ENCODE measurements at regions not wholly inside any gene's neighbourhood (a gene's known extent, or its start where the extent isn't known, plus 50 kb on each side); places are given as distances from the start of the nearest gene placed in this dataset.
"Not testable (repeated sequence)": the region's sequence is repeated elsewhere in the genome, so short reads cannot be mapped to it uniquely, and the experiment has no call there.

GRCh38 chr1:199243423-199244061, 604.7 kb downstream of the PTPRC start:
- peak; percentile 74 for DNase-seq

DNA sequence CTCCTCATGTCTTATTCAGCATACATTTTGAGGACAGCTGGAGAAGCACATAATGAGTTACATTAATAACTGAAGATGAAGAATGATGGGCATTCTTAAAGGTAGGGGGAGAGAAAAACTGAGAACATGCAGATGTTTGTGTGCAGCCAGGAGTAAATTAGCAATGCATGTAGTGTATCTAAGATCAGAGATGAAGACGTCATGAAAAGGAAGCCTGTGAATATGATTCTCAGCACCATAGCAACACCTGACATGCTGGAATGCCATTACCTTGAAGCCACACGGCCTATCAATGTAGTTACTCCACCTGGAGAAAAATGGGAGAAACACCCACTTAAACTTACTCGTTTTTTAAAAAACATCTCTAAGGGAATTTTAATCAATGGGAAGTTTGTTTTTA, 607.1 kb downstream of the PTPRC start:
- DNase-seq, result no peak

GRCh38 chr1:199246716-199247115, 607.9 kb downstream of the PTPRC start:
- no peak for DNase-seq

DNA sequence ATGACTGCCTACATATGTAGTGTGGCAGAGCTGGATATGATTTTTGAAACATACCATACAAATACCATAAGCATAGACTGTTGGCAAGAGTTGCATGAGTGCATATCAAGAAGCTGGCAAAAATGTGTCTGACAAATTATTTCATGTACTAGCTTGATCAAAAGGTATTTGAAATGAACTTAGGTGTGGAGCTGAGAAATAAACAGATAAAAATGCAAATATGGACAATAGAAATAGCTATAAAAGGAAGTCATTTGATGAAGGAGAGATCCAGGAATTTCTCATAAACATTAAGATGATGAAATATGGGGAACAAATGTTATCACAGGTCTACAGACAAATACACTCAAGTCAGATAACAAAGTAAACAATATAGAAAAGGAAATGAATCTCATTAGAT, 609.1 kb downstream of the PTPRC start:
- DNase-seq, result no peak

DNA sequence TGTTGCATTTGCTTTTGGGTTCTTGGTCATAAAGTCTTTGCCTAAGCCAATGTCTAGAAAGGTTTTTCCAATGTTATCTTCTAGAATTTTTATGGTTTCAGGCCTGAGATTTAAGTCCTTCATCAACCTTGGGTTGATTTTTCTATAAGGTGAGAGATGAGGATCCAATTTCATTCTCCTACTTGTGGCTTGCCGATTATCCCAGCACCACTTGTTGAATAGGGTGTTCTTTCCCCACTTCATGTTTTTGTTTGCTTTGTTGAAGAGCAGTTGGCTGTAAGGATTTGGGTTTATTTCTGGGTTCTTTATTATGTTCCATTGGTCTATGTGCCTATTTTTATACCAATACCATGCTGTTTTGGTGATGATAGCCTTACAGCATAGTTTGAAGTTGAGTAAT, 615.2 kb downstream of the PTPRC start:
- DNase-seq, result not testable (repeated sequence)

- DNase-seq, result no peak
Measured at GRCh38 chr1:199261328-199261727, 622.5 kb downstream of the PTPRC start.

DNA sequence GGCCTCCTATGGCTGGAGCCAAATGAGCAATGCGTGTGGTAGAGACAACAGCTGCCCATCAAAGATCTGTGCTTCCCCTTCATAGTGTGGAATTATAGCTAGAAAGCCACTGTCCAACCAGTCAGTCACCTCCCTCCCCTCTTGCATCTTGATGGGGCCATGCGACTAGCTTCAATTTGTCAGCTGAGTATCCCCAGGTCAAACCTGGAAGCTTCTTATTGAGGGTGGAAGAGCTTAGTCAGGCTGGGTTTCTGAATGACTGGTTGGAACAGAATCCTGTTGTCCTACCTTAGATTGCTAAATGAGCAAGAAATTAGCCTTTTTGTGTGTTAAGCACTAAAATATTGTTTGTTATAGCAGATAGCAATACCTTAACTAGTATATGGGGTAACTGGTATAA, 625.4 kb downstream of the PTPRC start:
- DNase-seq, result no peak

- DNase-seq, result no peak
Measured at GRCh38 chr1:199264911-199265310, 626.1 kb downstream of the PTPRC start.

- DNase-seq, result no peak
Measured at GRCh38 chr1:199265319-199265718, 626.5 kb downstream of the PTPRC start.

DNA sequence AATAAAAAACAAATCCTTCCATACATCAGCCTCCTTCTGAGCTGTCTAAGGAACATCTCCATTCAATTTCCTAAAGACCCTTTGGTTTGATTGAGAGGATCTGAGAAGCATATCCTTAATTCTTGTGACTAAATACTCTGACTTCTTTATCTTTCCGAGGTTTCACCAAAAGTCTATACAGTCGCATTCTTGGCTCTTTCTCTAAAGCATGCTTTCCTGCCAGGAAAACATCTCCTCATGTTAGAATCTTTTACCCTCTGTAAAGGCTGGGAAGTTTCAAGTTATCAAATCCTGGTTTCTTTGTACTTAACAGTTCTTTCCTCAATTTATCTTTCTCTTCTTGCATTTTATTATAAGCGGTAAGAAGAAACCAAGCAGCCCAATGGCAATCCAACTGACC, 630.4 kb downstream of the PTPRC start:
- no peak for DNase-seq

- DNase-seq, result no peak
Measured at GRCh38 chr1:199272139-199272544, 633.3 kb downstream of the PTPRC start.

- no peak for DNase-seq
Measured at GRCh38 chr1:199272628-199273086, 633.8 kb downstream of the PTPRC start.

- DNase-seq, result no peak
Measured at GRCh38 chr1:199273837-199274379, 635.1 kb downstream of the PTPRC start.

DNA sequence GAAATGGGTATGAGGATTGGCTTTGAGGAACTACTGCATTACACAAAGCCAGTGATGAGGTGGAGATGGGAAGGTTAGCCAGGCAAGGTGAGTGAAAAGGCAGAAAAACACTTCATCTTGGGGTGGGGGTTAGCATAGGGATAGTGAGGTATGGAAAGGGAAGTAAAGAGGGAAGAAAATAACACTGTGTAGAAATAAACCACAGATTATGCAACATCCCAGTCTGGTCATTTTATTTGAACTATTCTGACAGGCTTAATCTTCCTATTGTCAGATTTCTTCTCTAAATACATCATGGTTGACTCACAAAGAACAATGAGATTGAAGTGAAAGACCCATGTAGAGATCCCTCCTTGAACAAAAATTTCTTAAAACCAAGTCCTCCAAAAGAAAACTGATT, 640.2 kb downstream of the PTPRC start:
- no peak for DNase-seq

GRCh38 chr1:199279872-199280645, 641.2 kb downstream of the PTPRC start:
- no peak for DNase-seq

DNA sequence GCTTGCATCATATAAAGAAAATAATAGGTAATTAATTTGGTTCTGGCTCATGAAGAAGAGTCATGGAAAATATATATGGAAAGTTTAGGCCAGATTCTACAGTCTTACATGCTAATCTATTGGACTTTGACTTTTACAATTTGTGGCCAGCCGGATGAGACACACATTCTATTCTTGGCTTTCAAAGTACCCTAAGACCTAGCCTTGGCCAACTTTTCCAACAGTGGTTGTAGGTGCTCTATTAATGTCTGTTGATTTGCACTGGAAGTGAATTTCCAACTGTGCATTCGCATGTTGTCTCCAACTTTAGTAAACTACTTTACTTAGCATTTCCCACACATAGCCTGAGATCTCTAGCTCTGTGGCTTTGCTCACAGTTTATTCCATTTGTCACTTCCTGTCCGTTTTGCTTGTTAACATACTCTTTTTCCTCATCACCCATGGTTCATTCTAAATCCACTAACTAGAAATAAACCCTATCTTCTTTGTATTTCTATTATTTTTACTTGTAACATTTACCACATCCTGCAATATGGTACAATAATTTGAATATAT, 644.0 kb downstream of the PTPRC start:
- DNase-seq, result no peak

- DNase-seq, result no peak
Measured at GRCh38 chr1:199283794-199284193, 645.0 kb downstream of the PTPRC start.

GRCh38 chr1:199287206-199287605, 648.4 kb downstream of the PTPRC start:
- DNase-seq, result no peak

DNA sequence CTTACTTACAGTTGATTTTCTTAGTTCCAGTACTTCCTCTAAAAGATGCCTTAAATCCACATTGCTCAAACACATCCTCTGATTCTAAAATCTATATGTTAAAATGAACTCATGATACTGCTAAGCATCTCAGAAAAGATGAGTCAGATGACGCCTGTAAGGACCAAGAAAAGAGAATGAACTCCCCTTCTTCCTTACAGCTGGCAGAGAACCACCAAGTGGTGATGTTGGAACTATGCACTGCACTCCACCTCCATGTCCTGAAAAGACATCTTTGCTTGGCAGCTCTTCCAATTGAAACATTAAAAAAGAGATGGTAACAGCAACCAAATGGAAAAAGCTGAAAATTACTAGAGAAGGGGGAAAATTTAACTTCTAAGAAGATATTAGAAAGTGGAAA, 648.8 kb downstream of the PTPRC start:
- no peak for DNase-seq

GRCh38 chr1:199290186-199290585, 651.3 kb downstream of the PTPRC start:
- DNase-seq, result no peak

GRCh38 chr1:199291022-199291740, 652.3 kb downstream of the PTPRC start:
- DNase-seq, result no peak

DNA sequence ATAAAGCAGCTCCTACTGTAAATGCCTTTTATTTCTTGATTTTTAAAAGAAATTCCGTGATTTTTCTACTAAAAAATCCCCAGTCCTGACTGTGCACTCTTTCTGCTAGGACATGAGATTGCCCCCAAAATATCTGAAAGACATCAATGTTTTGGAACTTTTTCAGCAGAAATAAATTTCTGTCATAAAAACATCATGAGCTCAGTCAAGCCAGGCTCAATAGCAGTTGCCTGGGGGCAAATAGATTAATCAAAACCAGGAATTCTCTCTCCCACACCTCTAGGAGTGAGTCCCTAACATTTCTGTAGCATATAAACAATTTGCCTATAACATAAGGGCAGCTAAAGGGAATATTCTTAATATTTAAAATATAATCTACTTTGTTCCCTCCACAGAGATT, 654.1 kb downstream of the PTPRC start:
- DNase-seq, result no peak

- DNase-seq, result no peak
Measured at GRCh38 chr1:199295107-199295506, 656.3 kb downstream of the PTPRC start.

Measured in CD4-positive, alpha-beta T cell treated with Interleukin-10 for 1 hour (primary cell).